Motor neuron (in vitro differentiated cells): ENCODE measurements at regions not wholly inside any gene's neighbourhood (a gene's known extent, or its start where the extent isn't known, plus 50 kb on each side); places are given as distances from the start of the nearest gene placed in this dataset.

Source experiments
- ATAC-seq, 8 experiments: fragments of 200-7000 bp; cut with Tn5 transposase; replicated peaks in 6 of 8; 2 replicates each; pipeline ENCODE4 v1.8.0; 2021; ENCODE audit warnings: mild to moderate bottlenecking in 8 of 8, moderate library complexity in 8 of 8
- H3K27ac ChIP-seq, 2 donors: fragments of 250-450 bp; sonication (Bioruptor Pico); 2 replicates each; pipeline ENCODE4 v1.9.0; 2021; ENCODE audit warnings: antibody characterized with exemption in 2 of 2, mild to moderate bottlenecking in 2 of 2, moderate library complexity in 1 of 2
- H3K4me1 ChIP-seq, 2 donors: fragments of 250-450 bp; sonication (Bioruptor Pico); replicated peaks in 1 of 2; 2 replicates each; pipeline ENCODE4 v1.6.1; 2021; ENCODE audit warnings: antibody characterized with exemption in 2 of 2, mild to moderate bottlenecking in 2 of 2, moderate library complexity in 1 of 2
- H3K4me3 ChIP-seq, 5 donors: fragments of 250-450 bp; sonication (Bioruptor Pico); 2 replicates each; pipeline ENCODE4 v1.9.0; 2021; ENCODE audit warnings: antibody characterized with exemption in 5 of 5, mild to moderate bottlenecking in 5 of 5, moderate library complexity in 4 of 5
- WGBS, 10 experiments: fragments of 450-650 bp; shearing (Covaris generic); methylation state at CpG; one replicate each; pipeline ENCODE4 v1.0.0; 2022; 5-methylcytosine and 5-hydroxymethylcytosine counted together
- in situ Hi-C, 9 experiments: fragments of 400-800 bp; cut with MboI; loops; one replicate each; pipeline ENCODE4 v1.15.0; 2021; ENCODE audit warnings: low sequenced_read_pairs in 9 of 9, low pct_unique_long_range_greater_than_20kb in 2 of 9; ENCODE audit not compliant: unreplicated experiment in 9 of 9

GRCh38 chr5:44252545-44252944, 136.7 kb downstream of the FGF10 start:
- no peak for ATAC-seq
- Histone ChIP-seq H3K27ac (no peak overlapping the region), H3K4me3 (no peak overlapping the region), H3K4me1 (peaks cover 0 to 5% of the 10 kb centered on the region in 2 donors)
- in situ Hi-C loops, result no loop called here
- WGBS, 10 experiments, result 20 to 100% (median 68%) methylated on average over 1 to 2 of the region's 2 CpGs; no CpG with 5 or more reads in 4 of the 10 experiments

- no peak overlapping the region for H3K27ac ChIP-seq
- WGBS, 10 experiments, result 0 to 100% (median 100%) methylated on average over 1 to 2 of the region's 2 CpGs; no CpG with 5 or more reads in 2 of the 10 experiments
- H3K4me3 ChIP-seq, result no peak overlapping the region
- no peaks in the 10 kb centered on the region for H3K4me1 ChIP-seq
- no peak for ATAC-seq
- in situ Hi-C loops, result no loop called here
Observed at GRCh38 chr5:44246986-44247385, 142.2 kb downstream of the FGF10 start.

GRCh38 chr5:44245935-44246334, 143.3 kb downstream of the FGF10 start:
- ATAC-seq, result no peak
- H3K4me1 ChIP-seq, result no peaks in the 10 kb centered on the region
- 0 to 100% (median 70%) methylated on average over 1 of the region's 1 CpG; no CpG with 5 or more reads in 1 of the 10 experiments for WGBS, 10 experiments
- no peak overlapping the region for H3K27ac ChIP-seq
- H3K4me3 ChIP-seq, result no peak overlapping the region
- in situ Hi-C loops, result no loop called here

- WGBS, 10 experiments, result 0 to 90% (median 50%) methylated on average over 1 of the region's 1 CpG; no CpG with 5 or more reads in 5 of the 10 experiments
- no peak overlapping the region for H3K4me3 ChIP-seq
- no peak for ATAC-seq
- in situ Hi-C loops, result no loop called here
- no peak overlapping the region for H3K27ac ChIP-seq
- H3K4me1 ChIP-seq, result no peaks in the 10 kb centered on the region
Observed at GRCh38 chr5:44242791-44243190, 146.4 kb downstream of the FGF10 start.

GRCh38 chr5:44236040-44236439, 153.2 kb downstream of the FGF10 start:
- H3K27ac ChIP-seq, result no peak overlapping the region
- H3K4me3 ChIP-seq, result no peak overlapping the region
- in situ Hi-C loops, result no loop called here
- WGBS, 10 experiments, result 0 to 100% (median 80%) methylated on average over 1 to 2 of the region's 4 CpGs; no CpG with 5 or more reads in 4 of the 10 experiments
- ATAC-seq, result no peak
- no peaks in the 10 kb centered on the region for H3K4me1 ChIP-seq

- WGBS, 10 experiments, result 10 to 100% (median 98%) methylated on average over 1 to 2 of the region's 2 CpGs; no CpG with 5 or more reads in 2 of the 10 experiments
- in situ Hi-C loops, result no loop called here
- no peak overlapping the region for H3K4me3 ChIP-seq
- no peak overlapping the region for H3K27ac ChIP-seq
- H3K4me1 ChIP-seq, result no peaks in the 10 kb centered on the region
- no peak for ATAC-seq
Observed at GRCh38 chr5:44233691-44234090, 155.5 kb downstream of the FGF10 start.

- WGBS, 10 experiments, result 3 to 100% (median 78%) methylated on average over 2 to 8 of the region's 8 CpGs
- H3K4me1 ChIP-seq, result no peaks in the 10 kb centered on the region
- in situ Hi-C loops, result no loop called here
- no peak overlapping the region for H3K4me3 ChIP-seq
- ATAC-seq, result no peak
- H3K27ac ChIP-seq, result no peak overlapping the region
Observed at GRCh38 chr5:44225231-44226160, 163.7 kb downstream of the FGF10 start.

- in situ Hi-C loops, result no loop called here
- Histone ChIP-seq H3K27ac (no peak overlapping the region), H3K4me3 (no peak overlapping the region), H3K4me1 (no peaks in the 10 kb centered on the region)
- ATAC-seq, result no peak
- 0 to 100% (median 86%) methylated on average over 1 of the region's 1 CpG; no CpG with 5 or more reads in 3 of the 10 experiments for WGBS, 10 experiments
Observed at GRCh38 chr5:44199408-44199807, 189.8 kb downstream of the FGF10 start.

GRCh38 chr5:44189255-44189654, 200.0 kb downstream of the FGF10 start:
- Histone ChIP-seq H3K4me1 (peaks cover 0 to 4% of the 10 kb centered on the region in 2 donors), H3K27ac (no peak overlapping the region), H3K4me3 (no peak overlapping the region)
- in situ Hi-C loops, result no loop called here
- ATAC-seq, result no peak
- WGBS, 10 experiments, result 17 to 100% (median 70%) methylated on average over 1 of the region's 2 CpGs; no CpG with 5 or more reads in 6 of the 10 experiments

- Histone ChIP-seq H3K27ac (no peak overlapping the region), H3K4me1 (peaks cover 0 to 4% of the 10 kb centered on the region in 2 donors), H3K4me3 (no peak overlapping the region)
- WGBS, 10 experiments, result 0 to 80% (median 56%) methylated on average over 1 to 3 of the region's 3 CpGs; no CpG with 5 or more reads in 3 of the 10 experiments
- ATAC-seq, result peak in 3 of 8 experiments; percentile 55 to 99 (median 74)
- in situ Hi-C loops, result no loop called here
Observed at GRCh38 chr5:44187973-44188372, 201.2 kb downstream of the FGF10 start.

GRCh38 chr5:44183753-44184152, 205.5 kb downstream of the FGF10 start:
- in situ Hi-C loops, result no loop called here
- WGBS, 10 experiments, result 50 to 100% (median 100%) methylated on average over 1 to 2 of the region's 3 CpGs; no CpG with 5 or more reads in 6 of the 10 experiments
- no peak overlapping the region for H3K4me3 ChIP-seq
- no peak overlapping the region for H3K27ac ChIP-seq
- H3K4me1 ChIP-seq, result peaks cover 0 to 4% of the 10 kb centered on the region in 2 donors
- no peak for ATAC-seq

- H3K4me1 ChIP-seq, result peaks cover 0 to 4% of the 10 kb centered on the region in 2 donors
- no peak for ATAC-seq
- H3K27ac ChIP-seq, result no peak overlapping the region
- WGBS, 10 experiments, result 0 to 100% (median 83%) methylated on average over 1 of the region's 1 CpG; no CpG with 5 or more reads in 7 of the 10 experiments
- in situ Hi-C loops, result no loop called here
- H3K4me3 ChIP-seq, result no peak overlapping the region
Observed at GRCh38 chr5:44183312-44183711, 205.9 kb downstream of the FGF10 start.

- ATAC-seq, result no peak
- in situ Hi-C loops, result no loop called here
- Histone ChIP-seq H3K4me1 (no peaks in the 10 kb centered on the region), H3K27ac (no peak overlapping the region), H3K4me3 (no peak overlapping the region)
- 0 to 100% (median 91%) methylated on average over 1 to 2 of the region's 2 CpGs; no CpG with 5 or more reads in 1 of the 10 experiments for WGBS, 10 experiments
Observed at GRCh38 chr5:44178414-44178813, 210.8 kb downstream of the FGF10 start.
